Pancreas (tissue), 10 donors: ENCODE measurements at regions not wholly inside any gene's neighbourhood (a gene's known extent, or its start where the extent isn't known, plus 50 kb on each side); places are given as distances from the start of the nearest gene placed in this dataset.

ENCODE experiments used
- ATAC-seq, 4 donors: fragments of 200-7000 bp; cut with Tn5 transposase; one replicate each; pipeline versions ENCODE4 v1.8.0 to v1.9.1; 2020; ENCODE audit warnings: mild to moderate bottlenecking in 4 of 4, moderate library complexity in 4 of 4
- DNase-seq, 6 donors: peaks; one replicate each; pipeline ENCODE4 v3.0.0-alpha.2; 2020
- FAIRE-seq: peaks from 2 replicates; lab custom pipeline; 2012; peaks lifted over from hg19 to GRCh38; lab: Jason Lieb, UNC
- H3K27ac ChIP-seq, 4 donors: fragments of 200-600 bp; sonication (generic); 1 replicate in 3 of 4; 2 replicates in 1 of 4; pipeline versions ENCODE4 v1.5.0 to v1.8.0; 2020
- H3K27me3 ChIP-seq, 4 donors: fragments of 200-600 bp; one replicate each; pipeline ENCODE4 v1.8.0; 2021
- H3K36me3 ChIP-seq, 3 donors: fragments of 200-600 bp; sonication (generic) in 1 of 3; one replicate each; pipeline versions ENCODE4 v1.5.0 to v1.8.0; 2020 to 2021
- H3K4me1 ChIP-seq, 3 donors: fragments of 200-600 bp; one replicate each; pipeline ENCODE4 v1.8.0; 2021
- H3K4me3 ChIP-seq, 4 donors: fragments of 200-600 bp; sonication (generic) in 2 of 4; one replicate each; pipeline versions ENCODE4 v1.5.0 to v1.8.0; 2020 to 2021
- H3K9me3 ChIP-seq, 4 donors: fragments of 200-600 bp; one replicate each; pipeline ENCODE4 v1.8.0; 2021
- WGBS, 2 donors: extraction: QIAGEN DNeasy Blood & Tissue Kit; methylation state at CpG; one replicate each; pipeline ENCODE4 v1.1.7; 2013; 5-methylcytosine and 5-hydroxymethylcytosine counted together
- intact Hi-C, 3 donors: fragments of 100-400 bp; cut with DNase I; formaldehyde crosslinking; loops; one replicate each; pipeline versions ENCODE4 v1.11.1 to v1.14.2; 2022
- TF ChIP-seq, protein P1 (sequence below), 4 donors: fragments of 200-600 bp; sonication (generic) in 3 of 4; IDR thresholded peaks; one replicate each; pipeline versions ENCODE4 v1.5.0 to v1.8.0; 2021; ENCODE audit warnings: antibody characterized with exemption in 4 of 4
- donor health status: healthy with polysubstance abuse.
- donor health status: DM: no; HTN: no; CAD: no; lungs with moderate emphysema.
- donor health status: DM: no; HTN: no; CAD: no.
- donor health status: control.
- donor health status: control.
- donor health status: Bipolar disorder and iron deficiency.
- donor health status: DM: yes; HTN: yes; CAD: no.
- donor health status: DM: no; HTN: no; CAD: no.
- donor health status: DM: no; HTN: no; CAD: no.
- donor health status: DM: yes; HTN: yes; CAD: no.

DNA sequence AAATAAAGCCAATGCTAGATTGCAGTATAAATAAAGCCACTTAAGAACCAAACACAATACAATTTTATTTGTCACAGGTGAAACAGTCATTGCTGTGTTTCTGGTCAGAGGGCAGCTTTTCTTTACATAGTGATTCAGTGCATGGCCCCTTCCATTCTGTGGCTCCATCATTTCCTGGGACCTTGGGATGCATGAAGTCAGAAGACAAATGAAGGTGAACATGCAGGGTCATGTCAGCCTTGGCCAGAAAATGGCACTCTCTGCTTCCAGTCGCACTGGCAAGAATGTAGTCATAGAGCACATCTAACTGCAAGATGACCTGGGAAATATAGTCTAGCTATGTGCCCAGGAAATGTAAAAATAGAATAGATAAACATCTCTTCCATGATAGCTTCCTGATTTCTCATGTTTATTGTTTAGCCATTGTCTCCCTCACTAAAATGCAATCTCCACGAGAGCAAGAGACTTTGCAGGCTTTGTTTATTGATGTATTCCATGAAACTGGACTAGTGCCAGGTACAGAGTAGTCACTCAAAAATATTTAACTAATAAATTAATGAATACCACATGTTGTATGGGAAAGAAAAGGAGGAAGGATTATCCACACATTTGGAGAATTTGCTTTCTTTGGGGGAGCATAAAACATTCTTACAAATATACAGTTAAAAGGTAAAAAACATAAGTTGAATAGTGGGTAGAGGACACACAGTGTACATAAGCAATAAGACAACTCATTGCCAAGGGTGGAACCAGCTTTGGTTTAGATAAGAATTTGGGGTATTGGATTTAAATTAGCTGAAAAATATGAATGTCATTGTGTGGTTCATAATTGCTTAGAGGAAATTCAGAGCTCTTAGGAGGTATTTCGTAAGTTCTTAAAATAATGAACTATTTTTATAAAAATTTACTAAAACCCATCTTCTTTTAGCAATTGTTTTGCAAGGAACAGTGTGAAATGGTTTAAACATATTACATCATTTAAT is 343.8 kb downstream of the PID1 start:
- DNase-seq: no peak

DNA sequence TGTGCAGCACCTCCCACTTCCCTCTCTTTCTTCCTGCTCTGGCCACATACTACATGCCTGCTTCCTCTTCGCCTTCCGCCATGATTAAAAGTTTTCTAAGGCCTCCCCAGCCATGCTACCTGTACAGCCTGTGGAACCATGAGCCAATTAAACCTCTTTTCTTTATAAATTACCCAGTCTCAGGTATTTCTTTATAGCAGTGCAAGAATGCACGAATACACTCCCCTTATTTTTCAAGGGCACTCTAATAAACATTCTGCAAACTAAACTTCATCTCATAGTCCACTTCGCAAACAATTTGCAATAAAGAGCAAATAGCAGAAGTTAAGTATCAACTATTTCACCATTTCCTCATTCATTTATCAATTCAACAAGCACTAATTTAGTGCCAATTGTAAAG is 351.3 kb downstream of the PID1 start:
- Histone ChIP-seq H3K27me3 (no peaks in the 10 kb centered on the region), H3K27ac (no peak overlapping the region), H3K9me3 (no peaks in the 10 kb centered on the region), H3K4me3 (no peak overlapping the region), H3K36me3 (no peaks in the 10 kb centered on the region), H3K4me1 (no peaks in the 10 kb centered on the region)
- DNase-seq (no peak), ATAC-seq (no peak), FAIRE-seq (no peak)
- TF ChIP-seq, protein P1, sequence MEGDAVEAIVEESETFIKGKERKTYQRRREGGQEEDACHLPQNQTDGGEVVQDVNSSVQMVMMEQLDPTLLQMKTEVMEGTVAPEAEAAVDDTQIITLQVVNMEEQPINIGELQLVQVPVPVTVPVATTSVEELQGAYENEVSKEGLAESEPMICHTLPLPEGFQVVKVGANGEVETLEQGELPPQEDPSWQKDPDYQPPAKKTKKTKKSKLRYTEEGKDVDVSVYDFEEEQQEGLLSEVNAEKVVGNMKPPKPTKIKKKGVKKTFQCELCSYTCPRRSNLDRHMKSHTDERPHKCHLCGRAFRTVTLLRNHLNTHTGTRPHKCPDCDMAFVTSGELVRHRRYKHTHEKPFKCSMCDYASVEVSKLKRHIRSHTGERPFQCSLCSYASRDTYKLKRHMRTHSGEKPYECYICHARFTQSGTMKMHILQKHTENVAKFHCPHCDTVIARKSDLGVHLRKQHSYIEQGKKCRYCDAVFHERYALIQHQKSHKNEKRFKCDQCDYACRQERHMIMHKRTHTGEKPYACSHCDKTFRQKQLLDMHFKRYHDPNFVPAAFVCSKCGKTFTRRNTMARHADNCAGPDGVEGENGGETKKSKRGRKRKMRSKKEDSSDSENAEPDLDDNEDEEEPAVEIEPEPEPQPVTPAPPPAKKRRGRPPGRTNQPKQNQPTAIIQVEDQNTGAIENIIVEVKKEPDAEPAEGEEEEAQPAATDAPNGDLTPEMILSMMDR (IDR thresholded peaks at IDR 0.05): no peak
- 61 to 64% methylated on average over 4 of the region's 4 CpGs for WGBS, 2 donors
- intact Hi-C loops: no loop called here

More for the DNA sequence above, 343.8 kb downstream of the PID1 start:
- Histone ChIP-seq H3K4me1 (no peaks in the 10 kb centered on the region), H3K27me3 (no peaks in the 10 kb centered on the region), H3K9me3 (no peaks in the 10 kb centered on the region), H3K36me3 (no peaks in the 10 kb centered on the region), H3K4me3 (no peak overlapping the region), H3K27ac (no peak overlapping the region)
- ATAC-seq: no peak
- no peak for FAIRE-seq
- intact Hi-C loops: no loop called here
- TF ChIP-seq, protein P1 (IDR thresholded peaks at IDR 0.05): no peak
- WGBS, 2 donors: 37 to 46% methylated on average over 3 of the region's 3 CpGs

DNA sequence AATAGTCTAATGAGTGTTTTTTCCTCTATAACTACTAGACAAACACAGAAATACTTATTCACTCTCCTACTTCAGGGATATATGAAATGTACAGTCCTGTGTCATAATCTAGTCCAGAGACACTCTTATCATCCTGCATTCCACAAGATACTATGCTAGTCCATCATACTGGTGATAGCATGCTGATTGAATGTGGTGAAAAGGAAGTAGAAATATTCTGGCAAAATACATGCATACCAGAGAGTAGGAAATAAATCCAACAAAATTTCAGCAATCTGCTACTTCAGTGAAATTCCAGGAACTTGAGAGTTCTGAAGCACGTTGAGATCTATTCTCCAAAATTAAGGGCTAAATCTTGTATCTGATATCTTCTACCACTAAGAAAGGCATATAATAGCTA is 353.9 kb downstream of the PID1 start:
- TF ChIP-seq, protein P1 (IDR thresholded peaks at IDR 0.05): no peak
- Histone ChIP-seq H3K36me3 (no peaks in the 10 kb centered on the region), H3K4me1 (no peaks in the 10 kb centered on the region), H3K9me3 (no peaks in the 10 kb centered on the region), H3K27me3 (no peaks in the 10 kb centered on the region), H3K27ac (no peak overlapping the region), H3K4me3 (no peak overlapping the region)
- FAIRE-seq: no peak
- WGBS, 2 donors: 21 to 38% methylated on average over 1 of the region's 1 CpG
- no peak for ATAC-seq
- intact Hi-C loops: no loop called here
- DNase-seq: no peak

DNA sequence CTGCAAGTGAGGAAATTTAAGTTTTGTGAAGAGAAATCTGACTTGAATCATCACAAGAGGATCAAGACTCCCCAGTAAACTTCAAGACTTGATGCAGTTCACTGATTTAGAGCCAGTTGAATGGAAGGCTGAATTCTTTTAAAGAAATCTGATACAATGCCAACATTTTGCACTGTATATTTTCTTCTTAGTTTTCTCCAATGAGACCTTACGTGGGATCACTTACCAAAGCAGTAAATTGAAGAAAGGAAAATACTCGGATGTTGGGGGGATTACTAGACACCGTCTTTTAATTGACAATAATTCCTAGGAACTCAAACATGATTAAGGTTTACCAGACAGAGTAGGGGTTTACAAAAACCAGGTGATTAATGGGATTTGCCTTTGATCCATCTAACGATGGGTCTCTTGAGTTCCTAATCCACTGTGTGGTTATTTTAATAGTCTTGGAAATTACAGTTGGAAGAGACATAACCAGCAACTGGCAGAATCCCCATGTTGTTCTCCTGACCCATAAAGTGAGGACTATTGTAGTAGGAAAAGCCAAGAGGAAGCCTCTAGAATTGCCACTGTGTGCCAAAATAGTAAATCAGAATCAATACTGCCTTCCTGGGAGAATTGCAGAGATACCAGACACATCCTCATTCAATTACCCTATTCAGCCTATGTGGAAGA is 354.5 kb downstream of the PID1 start:
- no peaks in the 10 kb centered on the region for H3K27me3 ChIP-seq
- H3K36me3 ChIP-seq: no peaks in the 10 kb centered on the region
- intact Hi-C loops: no loop called here
- no peaks in the 10 kb centered on the region for H3K4me1 ChIP-seq
- H3K4me3 ChIP-seq: no peak overlapping the region
- WGBS, 2 donors: 73 to 79% methylated on average over 4 of the region's 4 CpGs
- no peak overlapping the region for H3K27ac ChIP-seq
- FAIRE-seq (no peak), DNase-seq (no peak), ATAC-seq (no peak)
- TF ChIP-seq, protein P1 (IDR thresholded peaks at IDR 0.05): no peak
- H3K9me3 ChIP-seq: no peaks in the 10 kb centered on the region
